A172 (cell line): ENCODE measurements at regions not wholly inside any gene's neighbourhood (a gene's known extent, or its start where the extent isn't known, plus 50 kb on each side); places are given as distances from the start of the nearest gene placed in this dataset.

Experiments used
- DNase-seq: peaks from one replicate; pipeline ENCODE4 v3.0.0-alpha.2; 2015; ENCODE audit warnings: low spot score

DNA sequence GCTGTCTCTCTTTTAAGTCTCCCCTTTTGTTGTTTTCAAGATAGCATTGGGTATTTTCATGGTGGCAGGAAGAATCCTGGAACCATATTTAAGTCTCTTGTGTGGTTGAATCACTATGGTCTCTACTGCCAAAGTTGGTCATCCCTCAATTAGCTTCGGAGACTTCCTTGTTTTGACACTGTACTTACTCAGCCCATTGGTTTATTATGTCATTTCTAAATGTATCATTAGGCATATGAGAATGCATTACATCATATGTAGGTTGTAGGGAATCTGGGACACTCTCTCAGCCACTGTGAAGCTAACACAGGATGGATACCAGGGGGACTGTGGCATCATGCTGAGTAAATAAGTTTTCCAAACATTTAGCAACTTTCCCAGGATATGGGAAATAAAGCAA lies 211.8 kb downstream of the DTHD1 start:
- DNase-seq = no peak

- no peak for DNase-seq
These were observed 212.6 kb downstream of the DTHD1 start for GRCh38 chr4:36494016-36494415.

DNA sequence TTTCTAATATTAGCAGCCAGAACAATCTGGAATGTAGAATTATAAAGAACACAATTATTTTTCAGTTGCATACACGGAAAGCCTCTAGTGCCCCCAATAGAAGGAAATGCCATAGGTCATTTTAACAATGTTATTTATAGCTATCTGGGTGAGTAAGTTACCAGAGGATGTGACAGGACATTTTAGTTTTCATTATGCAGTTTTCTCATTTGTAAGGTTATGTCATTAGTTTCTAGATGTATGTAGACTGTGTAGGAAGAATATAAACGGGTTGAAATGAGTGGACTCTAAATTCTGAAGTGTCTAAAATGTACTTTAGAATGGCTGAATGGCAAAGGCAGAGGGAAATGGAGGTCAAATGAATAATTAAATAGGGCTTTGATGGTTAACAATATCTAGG lies 213.3 kb downstream of the DTHD1 start:
- DNase-seq = no peak

GRCh38 chr4:36502350-36502749 lies 220.9 kb downstream of the DTHD1 start:
- no peak for DNase-seq

DNA sequence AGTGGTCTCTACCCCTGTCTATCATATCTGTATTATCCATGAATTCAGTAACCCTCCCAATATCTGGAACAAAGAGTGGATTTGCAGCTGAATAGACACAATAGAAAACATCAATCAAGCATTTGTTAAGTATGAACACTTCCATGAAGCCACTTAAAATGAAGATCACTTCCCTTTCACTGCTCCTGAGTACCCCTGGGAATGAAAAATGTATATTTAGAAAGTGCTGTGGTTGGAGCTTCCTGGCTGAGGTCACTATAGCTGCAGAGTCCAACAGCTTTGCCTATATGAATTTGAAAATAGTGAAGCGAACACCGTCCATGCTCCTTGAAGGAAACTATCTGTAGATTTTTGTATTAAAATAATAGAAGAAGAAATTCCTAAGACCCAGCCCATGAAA lies 227.0 kb downstream of the DTHD1 start:
- DNase-seq = no peak

DNA sequence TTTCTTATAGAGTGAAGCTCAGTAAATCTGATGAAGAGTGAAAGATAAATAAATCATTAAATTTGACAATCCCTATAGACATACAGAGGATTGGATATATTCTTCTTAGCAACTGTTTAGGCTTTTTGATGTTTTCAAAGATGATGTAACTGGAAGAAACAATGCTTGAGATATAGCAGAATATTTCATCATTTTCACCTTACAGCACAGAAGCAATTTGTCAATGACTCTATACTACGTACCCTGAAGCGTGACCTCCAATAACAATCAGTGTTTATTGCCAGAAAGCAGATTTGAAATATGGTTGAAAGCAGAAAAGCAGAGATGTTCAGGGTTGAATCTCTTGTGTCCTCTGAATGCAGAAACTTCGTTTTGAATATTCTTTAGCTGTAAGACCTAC lies 228.4 kb downstream of the DTHD1 start:
- DNase-seq = no peak

DNA sequence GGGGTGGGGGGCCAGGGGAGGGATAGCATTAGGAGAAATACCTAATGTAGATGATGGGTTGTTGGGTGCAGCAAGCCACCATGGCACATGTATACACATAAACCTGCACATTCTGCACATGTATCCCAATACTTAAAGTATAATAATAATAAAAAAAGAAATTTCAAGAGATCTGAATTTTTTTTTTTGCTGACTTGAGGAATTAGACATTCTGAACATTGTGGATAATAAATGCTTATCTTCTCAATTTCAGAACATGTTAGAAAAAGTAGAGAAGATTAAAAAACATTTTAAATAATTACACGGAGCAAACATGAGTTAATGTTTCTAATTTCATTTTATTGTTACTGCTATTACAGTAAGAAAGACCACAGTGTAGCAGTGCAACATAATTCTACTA lies 230.4 kb downstream of the DTHD1 start:
- DNase-seq = no peak

DNA sequence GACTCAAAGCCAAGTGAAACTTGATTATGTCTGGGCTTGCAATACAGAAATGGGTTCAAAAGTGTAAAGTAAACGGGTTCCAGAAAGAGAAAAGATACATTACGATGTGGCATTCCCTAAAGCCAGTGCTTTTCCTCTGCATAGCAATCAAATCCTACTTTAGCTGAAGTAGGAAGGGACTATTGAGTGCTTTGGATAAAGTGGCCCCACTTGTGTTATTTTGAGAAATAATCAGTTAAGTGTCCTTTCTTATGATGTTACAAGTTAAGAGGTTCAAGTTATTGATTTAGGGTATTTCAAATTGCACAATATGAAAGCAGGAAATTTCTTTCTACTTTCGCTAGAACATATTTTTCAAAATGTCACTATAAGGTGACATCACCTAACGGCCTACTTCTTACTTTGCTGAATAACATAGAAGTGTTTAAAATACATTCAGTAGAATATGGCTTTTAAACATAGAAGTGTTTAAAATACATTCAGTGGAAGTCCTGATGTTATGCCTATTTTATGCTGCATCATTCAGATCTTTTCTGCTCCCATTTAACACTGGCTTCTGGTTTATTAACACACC lies 235.2 kb downstream of the DTHD1 start:
- no peak for DNase-seq

- DNase-seq = no peak
These were observed 241.8 kb downstream of the DTHD1 start for GRCh38 chr4:36523182-36523581.

GRCh38 chr4:36532670-36533379 lies 251.4 kb downstream of the DTHD1 start:
- no peak for DNase-seq

DNA sequence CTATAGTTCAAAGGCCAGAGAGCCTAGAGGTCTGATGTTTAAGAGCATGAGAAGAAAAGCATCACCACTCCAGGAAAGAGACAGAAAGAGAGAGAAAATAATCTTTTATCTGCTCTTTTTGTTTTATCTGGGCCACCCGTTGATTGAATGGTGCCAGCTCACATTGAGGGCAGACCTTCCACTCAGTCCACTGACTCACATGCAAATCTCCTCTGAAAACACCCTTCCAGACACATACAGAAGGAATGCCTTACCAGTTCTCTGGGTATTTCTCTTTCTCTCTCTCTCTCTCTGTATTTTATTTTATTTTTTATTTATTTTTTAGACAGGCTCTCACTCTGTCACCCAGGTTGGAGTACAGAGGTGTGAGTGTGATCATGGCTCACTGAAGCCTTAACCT lies 252.5 kb downstream of the DTHD1 start:
- DNase-seq = no peak

GRCh38 chr4:36547383-36547782 lies 266.0 kb downstream of the DTHD1 start:
- no peak for DNase-seq

DNA sequence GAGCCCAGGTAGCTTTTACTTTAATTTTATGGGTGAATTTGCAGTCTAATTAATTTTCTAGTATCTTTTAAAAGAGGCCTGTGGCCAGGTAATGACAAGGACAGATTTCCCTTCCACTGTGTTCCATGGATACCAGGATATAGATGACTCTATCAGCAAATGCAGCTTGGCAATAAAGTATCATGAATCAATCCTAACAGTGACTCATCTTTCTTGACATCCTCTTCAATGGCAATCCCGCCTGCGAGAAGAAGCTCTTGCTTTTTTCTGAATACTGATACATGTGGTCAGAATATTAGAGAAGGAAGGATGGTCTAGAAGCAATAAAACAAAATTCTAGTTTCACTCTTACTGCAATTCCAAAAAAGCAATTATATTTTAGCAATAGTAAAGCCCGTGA lies 267.8 kb downstream of the DTHD1 start:
- no peak for DNase-seq

GRCh38 chr4:36549992-36550391 lies 268.6 kb downstream of the DTHD1 start:
- DNase-seq = no peak

- peak; percentile 22 for DNase-seq
These were observed 270.3 kb downstream of the DTHD1 start for GRCh38 chr4:36551697-36552214.

GRCh38 chr4:36553029-36553428 lies 271.6 kb downstream of the DTHD1 start:
- DNase-seq = no peak

GRCh38 chr4:36553453-36553852 lies 272.0 kb downstream of the DTHD1 start:
- no peak for DNase-seq

GRCh38 chr4:36556984-36557383 lies 275.6 kb downstream of the DTHD1 start:
- no peak for DNase-seq

DNA sequence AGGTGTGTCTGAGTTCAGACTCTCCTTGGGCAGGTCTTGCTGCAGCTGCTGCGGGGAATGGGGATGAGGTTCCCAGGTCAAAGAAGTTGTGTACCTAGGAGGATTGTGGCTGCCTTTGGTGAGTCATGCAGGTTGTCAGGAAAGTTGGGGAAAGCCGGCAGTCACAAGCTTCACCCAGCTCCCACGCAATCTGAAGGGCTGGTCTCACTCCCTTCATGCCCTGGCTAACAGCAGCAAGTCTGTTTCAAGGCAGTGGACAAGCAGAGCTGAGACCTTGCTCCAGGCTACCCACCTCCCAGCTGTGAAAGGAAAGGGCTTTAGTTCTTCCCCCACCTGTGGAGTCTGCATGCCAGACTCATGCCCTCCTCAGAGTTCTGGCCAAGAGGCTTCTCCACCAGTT lies 287.2 kb downstream of the DTHD1 start:
- DNase-seq = no peak

GRCh38 chr4:36573441-36573840 lies 292.0 kb downstream of the DTHD1 start:
- DNase-seq = no peak

DNA sequence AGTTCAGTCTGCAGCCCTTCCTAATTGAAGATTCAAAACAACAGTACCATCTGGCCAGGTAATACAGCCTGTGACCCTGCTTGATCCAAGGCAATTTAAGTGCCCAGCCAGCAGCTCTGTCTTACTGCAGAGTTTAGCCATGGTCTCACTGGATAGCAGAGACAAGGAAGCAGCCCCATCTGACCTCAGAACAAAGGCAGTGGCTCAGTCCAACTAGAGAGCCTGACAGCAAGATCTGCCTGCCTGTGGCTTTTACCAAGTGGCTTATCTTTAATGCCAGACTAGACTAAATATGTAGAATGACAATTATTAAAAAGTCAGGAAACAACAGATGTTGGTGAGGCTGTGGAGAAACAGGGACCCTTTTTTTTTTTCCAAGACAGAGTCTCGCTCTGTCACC lies 293.4 kb downstream of the DTHD1 start:
- no peak for DNase-seq

- DNase-seq = no peak
These were observed 300.8 kb downstream of the DTHD1 start for GRCh38 chr4:36582198-36582597.

GRCh38 chr4:36587909-36588472 lies 306.6 kb downstream of the DTHD1 start:
- no peak for DNase-seq
